Tibial nerve (tissue), 4 donors: ENCODE measurements at regions not wholly inside any gene's neighbourhood (a gene's known extent, or its start where the extent isn't known, plus 50 kb on each side); places are given as distances from the start of the nearest gene placed in this dataset.

Experiments
- EP300 ChIP-seq, 2 donors: sonication (generic); formaldehyde crosslinking; IDR thresholded peaks; one replicate each; pipeline ENCODE4 v1.6.1; 2017; ENCODE audit warnings: antibody characterized with exemption in 2 of 2, mild to moderate bottlenecking in 1 of 2
- POLR2A ChIP-seq, 2 donors: fragments of 450-650 bp; IDR thresholded peaks; one replicate each; pipeline ENCODE4 v1.6.1; 2017; ENCODE audit warnings: antibody characterized with exemption in 2 of 2, mild to moderate bottlenecking in 2 of 2, moderate library complexity in 2 of 2
- TF ChIP-seq, protein P1 (sequence below), 5 experiments: fragments of 200-600 bp in 3 of 5; fragments of 450-650 bp in 2 of 5; sonication (generic) in 3 of 5; IDR thresholded peaks; one replicate each; pipeline ENCODE4 v1.5.1; 2016 to 2019; ENCODE audit warnings: antibody characterized with exemption in 5 of 5, mild to moderate bottlenecking in 3 of 5, moderate library complexity in 2 of 5

DNA sequence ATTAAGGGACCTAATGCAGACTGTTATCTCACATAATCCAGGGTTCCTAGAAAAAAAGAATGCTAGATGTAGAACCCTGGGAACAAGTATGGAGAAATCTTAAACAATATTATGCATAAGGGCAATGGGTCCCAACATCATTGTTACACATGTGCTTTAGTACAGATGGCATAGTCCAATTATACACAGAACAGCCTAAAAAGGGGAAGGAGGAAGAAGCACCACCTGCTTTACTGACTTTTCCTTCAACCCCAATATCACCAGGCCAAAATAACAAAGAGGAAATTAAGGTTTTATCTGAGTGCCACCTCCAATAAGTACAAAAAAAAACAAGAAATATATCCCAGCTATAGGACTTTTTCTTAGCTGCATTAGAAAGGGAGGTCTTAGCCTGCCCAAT is 211.9 kb downstream of the RPS4Y2 start:
- TF ChIP-seq, protein P1, sequence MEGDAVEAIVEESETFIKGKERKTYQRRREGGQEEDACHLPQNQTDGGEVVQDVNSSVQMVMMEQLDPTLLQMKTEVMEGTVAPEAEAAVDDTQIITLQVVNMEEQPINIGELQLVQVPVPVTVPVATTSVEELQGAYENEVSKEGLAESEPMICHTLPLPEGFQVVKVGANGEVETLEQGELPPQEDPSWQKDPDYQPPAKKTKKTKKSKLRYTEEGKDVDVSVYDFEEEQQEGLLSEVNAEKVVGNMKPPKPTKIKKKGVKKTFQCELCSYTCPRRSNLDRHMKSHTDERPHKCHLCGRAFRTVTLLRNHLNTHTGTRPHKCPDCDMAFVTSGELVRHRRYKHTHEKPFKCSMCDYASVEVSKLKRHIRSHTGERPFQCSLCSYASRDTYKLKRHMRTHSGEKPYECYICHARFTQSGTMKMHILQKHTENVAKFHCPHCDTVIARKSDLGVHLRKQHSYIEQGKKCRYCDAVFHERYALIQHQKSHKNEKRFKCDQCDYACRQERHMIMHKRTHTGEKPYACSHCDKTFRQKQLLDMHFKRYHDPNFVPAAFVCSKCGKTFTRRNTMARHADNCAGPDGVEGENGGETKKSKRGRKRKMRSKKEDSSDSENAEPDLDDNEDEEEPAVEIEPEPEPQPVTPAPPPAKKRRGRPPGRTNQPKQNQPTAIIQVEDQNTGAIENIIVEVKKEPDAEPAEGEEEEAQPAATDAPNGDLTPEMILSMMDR (IDR thresholded peaks at IDR 0.05) = no peak
- TF ChIP-seq POLR2A (IDR thresholded peaks at IDR 0.05) (no peak), EP300 (IDR thresholded peaks at IDR 0.05) (no peak)
